HEK293 (cell line): ENCODE measurements at regions not wholly inside any gene's neighbourhood (a gene's known extent, or its start where the extent isn't known, plus 50 kb on each side); places are given as distances from the start of the nearest gene placed in this dataset.

ENCODE experiments used
- FEZF1 ChIP-seq: fragments of 450-650 bp; formaldehyde crosslinking; IDR thresholded peaks from 2 replicates; pipeline ENCODE4 v1.5.1; 2016; ENCODE audit warnings: missing biosample characterization, missing genetic modification characterization
- GLIS2 ChIP-seq: fragments of 450-650 bp; formaldehyde crosslinking; IDR thresholded peaks from 2 replicates; pipeline ENCODE4 v1.5.1; 2016; ENCODE audit warnings: missing biosample characterization, missing genetic modification characterization
- OSR2 ChIP-seq: fragments of 450-650 bp; formaldehyde crosslinking; IDR thresholded peaks from 2 replicates; pipeline ENCODE4 v1.5.1; 2016; ENCODE audit warnings: missing biosample characterization, missing genetic modification characterization
- PRDM1 ChIP-seq: fragments of 450-650 bp; formaldehyde crosslinking; IDR thresholded peaks from 2 replicates; pipeline ENCODE4; 2016; ENCODE audit warnings: missing biosample characterization, missing genetic modification characterization
- SALL2 ChIP-seq: fragments of 450-650 bp; formaldehyde crosslinking; IDR thresholded peaks from 2 replicates; pipeline ENCODE4 v1.5.0; 2017; ENCODE audit warnings: missing biosample characterization, mild to moderate bottlenecking, missing genetic modification characterization, borderline replicate concordance
- SP2 ChIP-seq: fragments of 450-650 bp; formaldehyde crosslinking; IDR thresholded peaks from 2 replicates; pipeline ENCODE4 v1.5.1; 2016; ENCODE audit warnings: missing biosample characterization, missing genetic modification characterization
- TCF7L2 ChIP-seq: IDR thresholded peaks from 2 replicates; pipeline ENCODE4 v1.6.1; 2011; ENCODE audit warnings: low read depth, mild to moderate bottlenecking, inconsistent platforms, low read length, moderate library complexity, borderline replicate concordance
- ZBTB8A ChIP-seq: fragments of 450-650 bp; formaldehyde crosslinking; IDR thresholded peaks from 2 replicates; pipeline ENCODE4 v1.5.1; 2016; ENCODE audit warnings: missing biosample characterization, missing genetic modification characterization
- ZFP41 ChIP-seq: fragments of 450-650 bp; formaldehyde crosslinking; IDR thresholded peaks from 2 replicates; pipeline ENCODE4 v1.5.1; 2016; ENCODE audit warnings: missing biosample characterization, missing genetic modification characterization, borderline replicate concordance
- ZIC2 ChIP-seq: fragments of 450-650 bp; formaldehyde crosslinking; IDR thresholded peaks from 2 replicates; pipeline ENCODE4 v1.5.1; 2016; ENCODE audit warnings: missing biosample characterization, missing genetic modification characterization
- ZNF112 ChIP-seq: fragments of 450-650 bp; formaldehyde crosslinking; IDR thresholded peaks from 2 replicates; pipeline ENCODE4 v1.5.0; 2017; ENCODE audit warnings: missing biosample characterization, missing genetic modification characterization
- ZNF19 ChIP-seq: fragments of 450-650 bp; formaldehyde crosslinking; IDR thresholded peaks from 2 replicates; pipeline ENCODE4; 2016; ENCODE audit warnings: missing biosample characterization, missing genetic modification characterization, low read depth
- ZNF302 ChIP-seq: fragments of 450-650 bp; formaldehyde crosslinking; IDR thresholded peaks from 2 replicates; pipeline ENCODE4 v1.5.1; 2016; ENCODE audit warnings: missing biosample characterization, missing genetic modification characterization, low read depth
- ZNF350 ChIP-seq: fragments of 450-650 bp; formaldehyde crosslinking; IDR thresholded peaks from 2 replicates; pipeline ENCODE4 v1.5.0; 2017; ENCODE audit warnings: missing biosample characterization, mild to moderate bottlenecking, missing genetic modification characterization
- ZNF391 ChIP-seq: fragments of 450-650 bp; formaldehyde crosslinking; IDR thresholded peaks from 2 replicates; pipeline ENCODE4 v1.5.1; 2016; ENCODE audit warnings: low read depth, missing biosample characterization, missing genetic modification characterization, borderline replicate concordance
- ZNF514 ChIP-seq: fragments of 450-650 bp; formaldehyde crosslinking; IDR thresholded peaks from 2 replicates; pipeline ENCODE4 v1.5.1; 2016; ENCODE audit warnings: missing biosample characterization, missing genetic modification characterization
- ZNF549 ChIP-seq: fragments of 450-650 bp; IDR thresholded peaks from 2 replicates; pipeline ENCODE4 v1.5.1; 2018; ENCODE audit warnings: missing biosample characterization, missing genetic modification characterization, mild to moderate bottlenecking, inconsistent platforms, moderate library complexity
- ZNF677 ChIP-seq: fragments of 450-650 bp; IDR thresholded peaks from 2 replicates; pipeline ENCODE4 v1.5.0; 2018; ENCODE audit warnings: missing biosample characterization, mild to moderate bottlenecking, missing genetic modification characterization, moderate library complexity
- TF ChIP-seq, protein P1 (sequence below): IDR thresholded peaks from 2 replicates; pipeline ENCODE4 v1.6.1; 2011; ENCODE audit warnings: mild to moderate bottlenecking, low read depth, low read length, borderline replicate concordance
- TF ChIP-seq, protein P2 (sequence below): fragments of 450-650 bp; formaldehyde crosslinking; IDR thresholded peaks from 2 replicates; pipeline ENCODE4 v1.5.1; 2016; ENCODE audit warnings: missing biosample characterization, missing genetic modification characterization, borderline replicate concordance
- TF ChIP-seq, protein P3 (sequence below): sonication (generic); formaldehyde crosslinking; IDR thresholded peaks from 2 replicates; pipeline ENCODE4 v1.8.1; 2022; ENCODE audit warnings: mild to moderate bottlenecking, moderate library complexity, missing genetic modification reagents
- TF ChIP-seq, protein P4 (sequence below): fragments of 450-650 bp; formaldehyde crosslinking; optimal IDR thresholded peaks from 2 replicates; pipeline ENCODE3; 2016; ENCODE audit warnings: missing biosample characterization, mild to moderate bottlenecking, missing genetic modification characterization

DNA sequence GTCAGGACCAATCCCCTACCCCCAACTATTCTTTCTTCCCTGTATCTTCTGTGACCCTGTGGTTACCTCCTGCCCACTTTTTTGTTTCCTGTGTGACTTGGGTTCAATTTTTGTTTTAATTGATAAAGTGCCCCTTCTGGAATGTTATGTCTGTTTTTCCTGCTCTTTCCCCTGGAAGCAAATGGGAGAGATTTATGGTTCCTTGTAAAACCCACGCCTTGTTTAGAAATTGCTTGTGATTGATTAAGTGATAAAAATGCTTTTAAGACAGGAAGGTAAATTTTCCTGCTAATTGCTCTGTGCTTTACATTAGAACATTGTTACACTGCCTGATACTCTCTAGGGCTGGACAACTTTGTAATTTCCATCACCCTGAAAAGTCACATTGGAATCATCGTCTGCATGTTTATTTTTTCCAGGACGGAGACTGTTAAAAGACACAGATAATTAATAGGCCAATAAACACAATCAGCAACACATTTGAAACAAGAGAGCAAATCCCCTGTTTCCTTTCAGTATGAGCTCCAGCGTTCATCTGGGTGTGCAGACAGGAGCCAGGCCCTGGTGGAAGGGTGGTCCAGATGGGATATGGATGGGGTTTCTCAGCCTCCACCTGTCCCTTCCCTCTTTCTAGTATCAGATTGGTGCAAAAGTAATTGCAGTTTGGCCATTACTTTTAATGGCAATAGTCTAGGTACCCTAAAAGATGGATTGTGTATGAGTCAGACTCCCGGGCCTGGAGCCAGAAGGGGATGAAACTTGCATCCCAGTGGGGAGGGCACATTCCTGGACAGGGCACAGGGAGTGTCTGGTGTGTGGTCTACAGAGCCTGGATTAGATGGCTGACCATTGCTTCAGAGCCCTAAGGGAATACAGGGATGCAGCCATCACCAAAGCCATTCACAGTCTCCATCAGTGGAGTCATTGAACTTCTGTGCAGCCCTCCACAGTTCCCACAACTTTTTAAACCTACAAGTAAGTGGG, 58.1 kb upstream of the AGBL1 start (continued):
- TF ChIP-seq FEZF1 (tag by site-specific recombination) (peak; percentile 82), ZNF514 (tag by site-specific recombination) (no peak), SP2 (tag by site-specific recombination) (no peak), GLIS2 (tag by site-specific recombination) (no peak), ZNF302 (no peak), TCF7L2 (peak; percentile 65), ZNF391 (tag by site-specific recombination) (no peak), SALL2 (tag by site-specific recombination) (no peak), ZFP41 (no peak), ZBTB8A (tag by site-specific recombination) (no peak), ZIC2 (tag by site-specific recombination) (no peak), ZNF19 (tag by site-specific recombination) (no peak), ZNF350 (tag by site-specific recombination) (no peak), ZNF549 (no peak), ZNF112 (no peak), OSR2 (no peak), ZNF677 (tag by site-specific recombination) (no peak), PRDM1 (tag by site-specific recombination) (no peak)
- TF ChIP-seq, protein P1, sequence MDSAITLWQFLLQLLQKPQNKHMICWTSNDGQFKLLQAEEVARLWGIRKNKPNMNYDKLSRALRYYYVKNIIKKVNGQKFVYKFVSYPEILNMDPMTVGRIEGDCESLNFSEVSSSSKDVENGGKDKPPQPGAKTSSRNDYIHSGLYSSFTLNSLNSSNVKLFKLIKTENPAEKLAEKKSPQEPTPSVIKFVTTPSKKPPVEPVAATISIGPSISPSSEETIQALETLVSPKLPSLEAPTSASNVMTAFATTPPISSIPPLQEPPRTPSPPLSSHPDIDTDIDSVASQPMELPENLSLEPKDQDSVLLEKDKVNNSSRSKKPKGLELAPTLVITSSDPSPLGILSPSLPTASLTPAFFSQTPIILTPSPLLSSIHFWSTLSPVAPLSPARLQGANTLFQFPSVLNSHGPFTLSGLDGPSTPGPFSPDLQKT = no peak
- TF ChIP-seq, protein P2, sequence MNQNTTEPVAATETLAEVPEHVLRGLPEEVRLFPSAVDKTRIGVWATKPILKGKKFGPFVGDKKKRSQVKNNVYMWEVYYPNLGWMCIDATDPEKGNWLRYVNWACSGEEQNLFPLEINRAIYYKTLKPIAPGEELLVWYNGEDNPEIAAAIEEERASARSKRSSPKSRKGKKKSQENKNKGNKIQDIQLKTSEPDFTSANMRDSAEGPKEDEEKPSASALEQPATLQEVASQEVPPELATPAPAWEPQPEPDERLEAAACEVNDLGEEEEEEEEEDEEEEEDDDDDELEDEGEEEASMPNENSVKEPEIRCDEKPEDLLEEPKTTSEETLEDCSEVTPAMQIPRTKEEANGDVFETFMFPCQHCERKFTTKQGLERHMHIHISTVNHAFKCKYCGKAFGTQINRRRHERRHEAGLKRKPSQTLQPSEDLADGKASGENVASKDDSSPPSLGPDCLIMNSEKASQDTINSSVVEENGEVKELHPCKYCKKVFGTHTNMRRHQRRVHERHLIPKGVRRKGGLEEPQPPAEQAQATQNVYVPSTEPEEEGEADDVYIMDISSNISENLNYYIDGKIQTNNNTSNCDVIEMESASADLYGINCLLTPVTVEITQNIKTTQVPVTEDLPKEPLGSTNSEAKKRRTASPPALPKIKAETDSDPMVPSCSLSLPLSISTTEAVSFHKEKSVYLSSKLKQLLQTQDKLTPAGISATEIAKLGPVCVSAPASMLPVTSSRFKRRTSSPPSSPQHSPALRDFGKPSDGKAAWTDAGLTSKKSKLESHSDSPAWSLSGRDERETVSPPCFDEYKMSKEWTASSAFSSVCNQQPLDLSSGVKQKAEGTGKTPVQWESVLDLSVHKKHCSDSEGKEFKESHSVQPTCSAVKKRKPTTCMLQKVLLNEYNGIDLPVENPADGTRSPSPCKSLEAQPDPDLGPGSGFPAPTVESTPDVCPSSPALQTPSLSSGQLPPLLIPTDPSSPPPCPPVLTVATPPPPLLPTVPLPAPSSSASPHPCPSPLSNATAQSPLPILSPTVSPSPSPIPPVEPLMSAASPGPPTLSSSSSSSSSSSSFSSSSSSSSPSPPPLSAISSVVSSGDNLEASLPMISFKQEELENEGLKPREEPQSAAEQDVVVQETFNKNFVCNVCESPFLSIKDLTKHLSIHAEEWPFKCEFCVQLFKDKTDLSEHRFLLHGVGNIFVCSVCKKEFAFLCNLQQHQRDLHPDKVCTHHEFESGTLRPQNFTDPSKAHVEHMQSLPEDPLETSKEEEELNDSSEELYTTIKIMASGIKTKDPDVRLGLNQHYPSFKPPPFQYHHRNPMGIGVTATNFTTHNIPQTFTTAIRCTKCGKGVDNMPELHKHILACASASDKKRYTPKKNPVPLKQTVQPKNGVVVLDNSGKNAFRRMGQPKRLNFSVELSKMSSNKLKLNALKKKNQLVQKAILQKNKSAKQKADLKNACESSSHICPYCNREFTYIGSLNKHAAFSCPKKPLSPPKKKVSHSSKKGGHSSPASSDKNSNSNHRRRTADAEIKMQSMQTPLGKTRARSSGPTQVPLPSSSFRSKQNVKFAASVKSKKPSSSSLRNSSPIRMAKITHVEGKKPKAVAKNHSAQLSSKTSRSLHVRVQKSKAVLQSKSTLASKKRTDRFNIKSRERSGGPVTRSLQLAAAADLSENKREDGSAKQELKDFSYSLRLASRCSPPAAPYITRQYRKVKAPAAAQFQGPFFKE (tag by site-specific recombination) = no peak
- TF ChIP-seq, protein P3, sequence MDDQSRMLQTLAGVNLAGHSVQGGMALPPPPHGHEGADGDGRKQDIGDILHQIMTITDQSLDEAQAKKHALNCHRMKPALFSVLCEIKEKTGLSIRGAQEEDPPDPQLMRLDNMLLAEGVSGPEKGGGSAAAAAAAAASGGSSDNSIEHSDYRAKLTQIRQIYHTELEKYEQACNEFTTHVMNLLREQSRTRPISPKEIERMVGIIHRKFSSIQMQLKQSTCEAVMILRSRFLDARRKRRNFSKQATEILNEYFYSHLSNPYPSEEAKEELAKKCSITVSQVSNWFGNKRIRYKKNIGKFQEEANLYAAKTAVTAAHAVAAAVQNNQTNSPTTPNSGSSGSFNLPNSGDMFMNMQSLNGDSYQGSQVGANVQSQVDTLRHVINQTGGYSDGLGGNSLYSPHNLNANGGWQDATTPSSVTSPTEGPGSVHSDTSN = no peak
- TF ChIP-seq, protein P4, sequence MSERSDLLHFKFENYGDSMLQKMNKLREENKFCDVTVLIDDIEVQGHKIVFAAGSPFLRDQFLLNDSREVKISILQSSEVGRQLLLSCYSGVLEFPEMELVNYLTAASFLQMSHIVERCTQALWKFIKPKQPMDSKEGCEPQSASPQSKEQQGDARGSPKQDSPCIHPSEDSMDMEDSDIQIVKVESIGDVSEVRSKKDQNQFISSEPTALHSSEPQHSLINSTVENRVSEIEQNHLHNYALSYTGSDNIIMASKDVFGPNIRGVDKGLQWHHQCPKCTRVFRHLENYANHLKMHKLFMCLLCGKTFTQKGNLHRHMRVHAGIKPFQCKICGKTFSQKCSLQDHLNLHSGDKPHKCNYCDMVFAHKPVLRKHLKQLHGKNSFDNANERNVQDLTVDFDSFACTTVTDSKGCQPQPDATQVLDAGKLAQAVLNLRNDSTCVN (tag by site-specific recombination) = no peak
